ENCODE measurements at regions not wholly inside any gene's neighbourhood (a gene's known extent, or its start where the extent isn't known, plus 50 kb on each side); places are given as distances from the start of the nearest gene placed in this dataset.

- TF ChIP-seq CTCF (IDR thresholded peaks at IDR 0.05): no peak
- TF ChIP-seq USF2 (IDR thresholded peaks at IDR 0.05): no peak
- no peak for TF ChIP-seq POLR2A (IDR thresholded peaks at IDR 0.05; ENCODE audit: low read length)
- TF ChIP-seq CEBPB (IDR thresholded peaks at IDR 0.05): no peak
- no peak for TF ChIP-seq CHD4 (IDR thresholded peaks at IDR 0.05; ENCODE audit: borderline replicate concordance)
- no peak for TF ChIP-seq ZFP36 (IDR thresholded peaks at IDR 0.05; ENCODE audit: borderline replicate concordance, partially characterized antibody)
- no peak for TF ChIP-seq POLR2AphosphoS2 (conservative IDR thresholded peaks at IDR 0.05; ENCODE audit: low read length)
- no peak for TF ChIP-seq MAFK (IDR thresholded peaks at IDR 0.05; ENCODE audit: partially characterized antibody)
- no peak for TF ChIP-seq SREBF2 (IDR thresholded peaks at IDR 0.05)
Observed at GRCh38 chr6:131427434-131428058, 145.5 kb upstream of the ARG1 start.

Measured in A549 (cell line).